ENCODE measurements at regions not wholly inside any gene's neighbourhood (a gene's known extent, or its start where the extent isn't known, plus 50 kb on each side); places are given as distances from the start of the nearest gene placed in this dataset.

GRCh38 chr15:31740203-31740602 is 290.1 kb upstream of the CHRNA7 start:
- H3K27ac Mint-ChIP-seq = no peak overlapping the region
- H3K4me1 Mint-ChIP-seq (ENCODE audit: low read depth) = no peaks in the 10 kb centered on the region
- intact Hi-C loops (cut with micrococcal nuclease) = no loop called here
- no peaks in the 10 kb centered on the region for H3K27me3 Mint-ChIP-seq
- H3K36me3 Mint-ChIP-seq (ENCODE audit: low read depth) = no peaks in the 10 kb centered on the region
- H3K4me3 Mint-ChIP-seq = no peak overlapping the region
- H3K9me3 Mint-ChIP-seq = peaks cover 34% of the 10 kb centered on the region

GRCh38 chr15:31745841-31746240 is 284.5 kb upstream of the CHRNA7 start:
- peaks cover 20% of the 10 kb centered on the region for H3K9me3 Mint-ChIP-seq
- intact Hi-C loops (cut with micrococcal nuclease) = no loop called here
- H3K27me3 Mint-ChIP-seq = no peaks in the 10 kb centered on the region
- H3K4me1 Mint-ChIP-seq (ENCODE audit: low read depth) = no peaks in the 10 kb centered on the region
- no peak overlapping the region for H3K27ac Mint-ChIP-seq
- H3K4me3 Mint-ChIP-seq = no peak overlapping the region
- no peaks in the 10 kb centered on the region for H3K36me3 Mint-ChIP-seq (ENCODE audit: low read depth)

GRCh38 chr15:31752065-31752762 is 278.1 kb upstream of the CHRNA7 start:
- peaks cover 1% of the 10 kb centered on the region for H3K27me3 Mint-ChIP-seq
- H3K4me3 Mint-ChIP-seq = no peak overlapping the region
- no peak overlapping the region for H3K27ac Mint-ChIP-seq
- intact Hi-C loops (cut with micrococcal nuclease) = no loop called here
- H3K36me3 Mint-ChIP-seq (ENCODE audit: low read depth) = no peaks in the 10 kb centered on the region
- no peaks in the 10 kb centered on the region for H3K4me1 Mint-ChIP-seq (ENCODE audit: low read depth)
- no peaks in the 10 kb centered on the region for H3K9me3 Mint-ChIP-seq

GRCh38 chr15:31752905-31753304 is 277.4 kb upstream of the CHRNA7 start:
- Mint-ChIP-seq H3K27ac (no peak overlapping the region), H3K36me3 (ENCODE audit: low read depth) (no peaks in the 10 kb centered on the region), H3K4me3 (no peak overlapping the region), H3K4me1 (ENCODE audit: low read depth) (peaks cover 1% of the 10 kb centered on the region), H3K27me3 (peaks cover 1% of the 10 kb centered on the region), H3K9me3 (no peaks in the 10 kb centered on the region)
- intact Hi-C loops (cut with micrococcal nuclease) = no loop called here

GRCh38 chr15:31758126-31758525 is 272.2 kb upstream of the CHRNA7 start:
- H3K36me3 Mint-ChIP-seq (ENCODE audit: low read depth) = no peaks in the 10 kb centered on the region
- H3K27ac Mint-ChIP-seq = no peak overlapping the region
- intact Hi-C loops (cut with micrococcal nuclease) = no loop called here
- no peak overlapping the region for H3K4me3 Mint-ChIP-seq
- peaks cover 1% of the 10 kb centered on the region for H3K27me3 Mint-ChIP-seq
- H3K4me1 Mint-ChIP-seq (ENCODE audit: low read depth) = peaks cover 6% of the 10 kb centered on the region
- no peaks in the 10 kb centered on the region for H3K9me3 Mint-ChIP-seq

GRCh38 chr15:31768055-31768454 is 262.3 kb upstream of the CHRNA7 start:
- Mint-ChIP-seq H3K9me3 (no peaks in the 10 kb centered on the region), H3K4me1 (ENCODE audit: low read depth) (no peaks in the 10 kb centered on the region), H3K27me3 (peaks cover 3% of the 10 kb centered on the region), H3K4me3 (no peak overlapping the region), H3K36me3 (ENCODE audit: low read depth) (no peaks in the 10 kb centered on the region), H3K27ac (no peak overlapping the region)
- intact Hi-C loops (cut with micrococcal nuclease) = no loop called here

- no peaks in the 10 kb centered on the region for H3K4me1 Mint-ChIP-seq (ENCODE audit: low read depth)
- H3K36me3 Mint-ChIP-seq (ENCODE audit: low read depth) = no peaks in the 10 kb centered on the region
- intact Hi-C loops (cut with micrococcal nuclease) = no loop called here
- H3K4me3 Mint-ChIP-seq = no peak overlapping the region
- no peaks in the 10 kb centered on the region for H3K27me3 Mint-ChIP-seq
- H3K27ac Mint-ChIP-seq = no peak overlapping the region
- no peaks in the 10 kb centered on the region for H3K9me3 Mint-ChIP-seq
Observed at GRCh38 chr15:31774045-31774444, 256.3 kb upstream of the CHRNA7 start.

- no peaks in the 10 kb centered on the region for H3K27me3 Mint-ChIP-seq
- H3K4me1 Mint-ChIP-seq (ENCODE audit: low read depth) = no peaks in the 10 kb centered on the region
- intact Hi-C loops (cut with micrococcal nuclease) = no loop called here
- H3K27ac Mint-ChIP-seq = no peak overlapping the region
- H3K9me3 Mint-ChIP-seq = no peaks in the 10 kb centered on the region
- H3K36me3 Mint-ChIP-seq (ENCODE audit: low read depth) = no peaks in the 10 kb centered on the region
- H3K4me3 Mint-ChIP-seq = no peak overlapping the region
Observed at GRCh38 chr15:31776039-31776438, 254.3 kb upstream of the CHRNA7 start.

- H3K36me3 Mint-ChIP-seq (ENCODE audit: low read depth) = no peaks in the 10 kb centered on the region
- H3K4me3 Mint-ChIP-seq = no peak overlapping the region
- H3K9me3 Mint-ChIP-seq = no peaks in the 10 kb centered on the region
- H3K27ac Mint-ChIP-seq = no peak overlapping the region
- no peaks in the 10 kb centered on the region for H3K4me1 Mint-ChIP-seq (ENCODE audit: low read depth)
- H3K27me3 Mint-ChIP-seq = peaks cover 2% of the 10 kb centered on the region
- intact Hi-C loops (cut with micrococcal nuclease) = no loop called here
Observed at GRCh38 chr15:31781261-31781660, 249.1 kb upstream of the CHRNA7 start.

- Mint-ChIP-seq H3K9me3 (no peaks in the 10 kb centered on the region), H3K27me3 (peaks cover 2% of the 10 kb centered on the region), H3K4me3 (no peak overlapping the region), H3K36me3 (ENCODE audit: low read depth) (no peaks in the 10 kb centered on the region), H3K27ac (no peak overlapping the region), H3K4me1 (ENCODE audit: low read depth) (no peaks in the 10 kb centered on the region)
- intact Hi-C loops (cut with micrococcal nuclease) = no loop called here
Observed at GRCh38 chr15:31782016-31782783, 248.1 kb upstream of the CHRNA7 start.

GRCh38 chr15:31782951-31783350 is 247.4 kb upstream of the CHRNA7 start:
- no peak overlapping the region for H3K4me3 Mint-ChIP-seq
- H3K27me3 Mint-ChIP-seq = peaks cover 2% of the 10 kb centered on the region
- no peak overlapping the region for H3K27ac Mint-ChIP-seq
- H3K4me1 Mint-ChIP-seq (ENCODE audit: low read depth) = no peaks in the 10 kb centered on the region
- intact Hi-C loops (cut with micrococcal nuclease) = no loop called here
- no peaks in the 10 kb centered on the region for H3K36me3 Mint-ChIP-seq (ENCODE audit: low read depth)
- H3K9me3 Mint-ChIP-seq = no peaks in the 10 kb centered on the region

- Mint-ChIP-seq H3K4me1 (ENCODE audit: low read depth) (no peaks in the 10 kb centered on the region), H3K27me3 (peaks cover 2% of the 10 kb centered on the region), H3K9me3 (no peaks in the 10 kb centered on the region), H3K4me3 (no peak overlapping the region), H3K27ac (no peak overlapping the region), H3K36me3 (ENCODE audit: low read depth) (no peaks in the 10 kb centered on the region)
- intact Hi-C loops (cut with micrococcal nuclease) = loop anchor here (5.0 kb wide), 1 partner anchor 36 kb away; no protein-coding TSS in a partner anchor
Observed at GRCh38 chr15:31786360-31786759, 244.0 kb upstream of the CHRNA7 start.

GRCh38 chr15:31788104-31788503 is 242.2 kb upstream of the CHRNA7 start:
- intact Hi-C loops (cut with micrococcal nuclease) = loop anchor here (5.0 kb wide), 1 partner anchor 34 kb away; no protein-coding TSS in a partner anchor
- no peaks in the 10 kb centered on the region for H3K4me1 Mint-ChIP-seq (ENCODE audit: low read depth)
- H3K36me3 Mint-ChIP-seq (ENCODE audit: low read depth) = no peaks in the 10 kb centered on the region
- H3K9me3 Mint-ChIP-seq = no peaks in the 10 kb centered on the region
- H3K4me3 Mint-ChIP-seq = no peak overlapping the region
- peaks cover 2% of the 10 kb centered on the region for H3K27me3 Mint-ChIP-seq
- no peak overlapping the region for H3K27ac Mint-ChIP-seq

GRCh38 chr15:31792611-31793199 is 237.6 kb upstream of the CHRNA7 start:
- Mint-ChIP-seq H3K27me3 (no peaks in the 10 kb centered on the region), H3K4me3 (no peak overlapping the region), H3K4me1 (ENCODE audit: low read depth) (no peaks in the 10 kb centered on the region), H3K27ac (no peak overlapping the region), H3K36me3 (ENCODE audit: low read depth) (no peaks in the 10 kb centered on the region), H3K9me3 (no peaks in the 10 kb centered on the region)
- intact Hi-C loops (cut with micrococcal nuclease) = no loop called here
